SK-N-SH treated with all-trans-retinoic acid at 6 μM for 48 hours (cell line): ENCODE measurements at regions not wholly inside any gene's neighbourhood (a gene's known extent, or its start where the extent isn't known, plus 50 kb on each side); places are given as distances from the start of the nearest gene placed in this dataset.

ENCODE experiments used
- BACH2 ChIP-seq: fragments of 250-450 bp; sonication (Bioruptor Pico); IDR thresholded peaks from 2 replicates; pipeline ENCODE4 v1.9.0; 2021; ENCODE audit warnings: mild to moderate bottlenecking, borderline replicate concordance
- ESRRG ChIP-seq: fragments of 250-450 bp; sonication (Bioruptor Pico); IDR thresholded peaks from 2 replicates; pipeline ENCODE4 v1.6.1; 2021; ENCODE audit warnings: mild to moderate bottlenecking
- OSR1 ChIP-seq: fragments of 250-450 bp; sonication (Bioruptor Pico); IDR thresholded peaks from 2 replicates; pipeline ENCODE4 v1.8.0; 2022; ENCODE audit warnings: moderate library complexity, mild to moderate bottlenecking, inconsistent platforms
- PPARA ChIP-seq: fragments of 250-450 bp; sonication (Bioruptor Pico); IDR thresholded peaks from 2 replicates; pipeline ENCODE4 v1.5.0; 2020; ENCODE audit warnings: mild to moderate bottlenecking, borderline replicate concordance
- RARB ChIP-seq: fragments of 250-450 bp; sonication (Bioruptor Pico); IDR thresholded peaks from 2 replicates; pipeline ENCODE4 v1.8.0; 2021; ENCODE audit warnings: mild to moderate bottlenecking, moderate library complexity
- TOX ChIP-seq: fragments of 250-450 bp; sonication (Bioruptor Pico); IDR thresholded peaks from 2 replicates; pipeline ENCODE4 v1.8.0; 2021; ENCODE audit warnings: mild to moderate bottlenecking, moderate library complexity, borderline replicate concordance
- ZFP30 ChIP-seq: fragments of 450-650 bp; formaldehyde crosslinking; IDR thresholded peaks from 2 replicates; pipeline ENCODE4 v1.5.0; 2022; ENCODE audit warnings: mild to moderate bottlenecking, moderate library complexity
- ZNF70 ChIP-seq: fragments of 450-650 bp; formaldehyde crosslinking; IDR thresholded peaks from 2 replicates; pipeline ENCODE4 v1.5.0; 2020; ENCODE audit warnings: mild to moderate bottlenecking, moderate library complexity
- TF ChIP-seq, protein P1 (sequence below): fragments of 250-450 bp; sonication (Bioruptor Pico); IDR thresholded peaks from 2 replicates; pipeline ENCODE4 v1.5.1; 2021; ENCODE audit warnings: mild to moderate bottlenecking, moderate library complexity
- TF ChIP-seq, protein P2 (sequence below): fragments of 250-450 bp; sonication (Bioruptor Pico); IDR thresholded peaks from 2 replicates; pipeline ENCODE4 v1.8.0; 2021; ENCODE audit warnings: low read depth, mild to moderate bottlenecking, moderate library complexity, borderline replicate concordance
- TF ChIP-seq, protein P3 (sequence below): fragments of 250-450 bp; sonication (Bioruptor Pico); IDR thresholded peaks from 2 replicates; pipeline ENCODE4 v1.5.0; 2020; ENCODE audit warnings: mild to moderate bottlenecking, moderate library complexity

DNA sequence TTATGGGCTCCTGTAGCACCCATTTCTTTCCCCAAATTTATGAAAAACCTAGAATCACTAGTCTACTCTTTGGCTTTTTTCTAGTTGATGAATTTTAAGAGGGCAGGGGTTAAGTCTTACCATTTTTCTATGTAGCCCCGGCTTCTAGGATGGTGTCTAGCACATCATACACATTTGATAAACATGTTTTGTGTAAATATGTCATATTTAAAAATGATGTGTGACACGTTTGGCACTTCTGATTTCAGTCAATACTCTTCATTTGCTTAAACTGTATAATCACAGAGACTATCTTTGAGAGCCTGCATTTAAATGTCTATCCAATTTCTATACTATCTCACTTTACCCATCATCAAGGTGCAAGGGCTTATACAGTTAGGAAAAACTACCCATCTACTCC, 331.1 kb downstream of the TDRD15 start:
- TF ChIP-seq, protein P1, sequence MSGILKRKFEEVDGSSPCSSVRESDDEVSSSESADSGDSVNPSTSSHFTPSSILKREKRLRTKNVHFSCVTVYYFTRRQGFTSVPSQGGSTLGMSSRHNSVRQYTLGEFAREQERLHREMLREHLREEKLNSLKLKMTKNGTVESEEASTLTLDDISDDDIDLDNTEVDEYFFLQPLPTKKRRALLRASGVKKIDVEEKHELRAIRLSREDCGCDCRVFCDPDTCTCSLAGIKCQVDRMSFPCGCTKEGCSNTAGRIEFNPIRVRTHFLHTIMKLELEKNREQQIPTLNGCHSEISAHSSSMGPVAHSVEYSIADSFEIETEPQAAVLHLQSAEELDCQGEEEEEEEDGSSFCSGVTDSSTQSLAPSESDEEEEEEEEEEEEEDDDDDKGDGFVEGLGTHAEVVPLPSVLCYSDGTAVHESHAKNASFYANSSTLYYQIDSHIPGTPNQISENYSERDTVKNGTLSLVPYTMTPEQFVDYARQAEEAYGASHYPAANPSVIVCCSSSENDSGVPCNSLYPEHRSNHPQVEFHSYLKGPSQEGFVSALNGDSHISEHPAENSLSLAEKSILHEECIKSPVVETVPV (CRISPR knock-in tag), result no peak
- TF ChIP-seq ZNF70 (CRISPR knock-in tag) (no peak), RARB (no peak), PPARA (CRISPR knock-in tag) (no peak), TOX (CRISPR knock-in tag) (no peak), OSR1 (CRISPR knock-in tag) (no peak), ZFP30 (CRISPR knock-in tag) (no peak), ESRRG (CRISPR knock-in tag) (no peak), BACH2 (no peak)
- TF ChIP-seq, protein P2, sequence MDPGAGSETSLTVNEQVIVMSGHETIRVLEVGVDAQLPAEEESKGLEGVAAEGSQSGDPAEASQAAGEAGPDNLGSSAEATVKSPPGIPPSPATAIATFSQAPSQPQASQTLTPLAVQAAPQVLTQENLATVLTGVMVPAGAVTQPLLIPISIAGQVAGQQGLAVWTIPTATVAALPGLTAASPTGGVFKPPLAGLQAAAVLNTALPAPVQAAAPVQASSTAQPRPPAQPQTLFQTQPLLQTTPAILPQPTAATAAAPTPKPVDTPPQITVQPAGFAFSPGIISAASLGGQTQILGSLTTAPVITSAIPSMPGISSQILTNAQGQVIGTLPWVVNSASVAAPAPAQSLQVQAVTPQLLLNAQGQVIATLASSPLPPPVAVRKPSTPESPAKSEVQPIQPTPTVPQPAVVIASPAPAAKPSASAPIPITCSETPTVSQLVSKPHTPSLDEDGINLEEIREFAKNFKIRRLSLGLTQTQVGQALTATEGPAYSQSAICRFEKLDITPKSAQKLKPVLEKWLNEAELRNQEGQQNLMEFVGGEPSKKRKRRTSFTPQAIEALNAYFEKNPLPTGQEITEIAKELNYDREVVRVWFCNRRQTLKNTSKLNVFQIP (CRISPR knock-in tag), result no peak
- TF ChIP-seq, protein P3, sequence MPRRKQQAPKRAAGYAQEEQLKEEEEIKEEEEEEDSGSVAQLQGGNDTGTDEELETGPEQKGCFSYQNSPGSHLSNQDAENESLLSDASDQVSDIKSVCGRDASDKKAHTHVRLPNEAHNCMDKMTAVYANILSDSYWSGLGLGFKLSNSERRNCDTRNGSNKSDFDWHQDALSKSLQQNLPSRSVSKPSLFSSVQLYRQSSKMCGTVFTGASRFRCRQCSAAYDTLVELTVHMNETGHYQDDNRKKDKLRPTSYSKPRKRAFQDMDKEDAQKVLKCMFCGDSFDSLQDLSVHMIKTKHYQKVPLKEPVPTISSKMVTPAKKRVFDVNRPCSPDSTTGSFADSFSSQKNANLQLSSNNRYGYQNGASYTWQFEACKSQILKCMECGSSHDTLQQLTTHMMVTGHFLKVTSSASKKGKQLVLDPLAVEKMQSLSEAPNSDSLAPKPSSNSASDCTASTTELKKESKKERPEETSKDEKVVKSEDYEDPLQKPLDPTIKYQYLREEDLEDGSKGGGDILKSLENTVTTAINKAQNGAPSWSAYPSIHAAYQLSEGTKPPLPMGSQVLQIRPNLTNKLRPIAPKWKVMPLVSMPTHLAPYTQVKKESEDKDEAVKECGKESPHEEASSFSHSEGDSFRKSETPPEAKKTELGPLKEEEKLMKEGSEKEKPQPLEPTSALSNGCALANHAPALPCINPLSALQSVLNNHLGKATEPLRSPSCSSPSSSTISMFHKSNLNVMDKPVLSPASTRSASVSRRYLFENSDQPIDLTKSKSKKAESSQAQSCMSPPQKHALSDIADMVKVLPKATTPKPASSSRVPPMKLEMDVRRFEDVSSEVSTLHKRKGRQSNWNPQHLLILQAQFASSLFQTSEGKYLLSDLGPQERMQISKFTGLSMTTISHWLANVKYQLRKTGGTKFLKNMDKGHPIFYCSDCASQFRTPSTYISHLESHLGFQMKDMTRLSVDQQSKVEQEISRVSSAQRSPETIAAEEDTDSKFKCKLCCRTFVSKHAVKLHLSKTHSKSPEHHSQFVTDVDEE (CRISPR knock-in tag), result no peak
